ENCODE measurements at regions not wholly inside any gene's neighbourhood (a gene's known extent, or its start where the extent isn't known, plus 50 kb on each side); places are given as distances from the start of the nearest gene placed in this dataset.

DNA sequence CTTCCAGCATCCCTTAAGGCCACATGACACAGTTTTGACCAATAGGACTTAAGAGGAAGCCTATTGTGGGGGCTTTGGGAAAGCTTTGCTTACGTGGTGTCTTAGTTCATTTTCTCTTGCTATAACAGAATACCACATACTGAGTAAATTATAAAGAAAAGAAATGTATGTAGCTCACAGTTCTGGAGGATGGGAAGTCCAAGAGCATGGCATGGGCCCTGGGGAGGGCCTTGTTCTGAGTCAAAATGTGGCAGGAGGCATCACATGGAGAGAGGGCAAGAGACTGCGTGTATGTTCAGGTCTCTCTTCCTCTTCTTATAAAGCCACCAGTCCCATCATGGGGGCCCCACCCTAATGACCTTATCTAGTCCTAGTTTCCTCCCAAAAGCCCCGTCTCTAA is 68.6 kb upstream of the CPEB4 start:
- Histone ChIP-seq H3K36me3 (ENCODE audit: control insufficient read depth in 1 of 2, insufficient read depth in 2 of 2, low read length in 2 of 2) (no peaks in the 10 kb centered on the region), H3K9me3 (ENCODE audit: control insufficient read depth in 1 of 2, low read length in 2 of 2) (peaks cover 0 to 5% of the 10 kb centered on the region in 2 donors), H3K4me3 (ENCODE audit: low read depth in 1 of 2, low read length in 2 of 2) (no peak overlapping the region)

DNA sequence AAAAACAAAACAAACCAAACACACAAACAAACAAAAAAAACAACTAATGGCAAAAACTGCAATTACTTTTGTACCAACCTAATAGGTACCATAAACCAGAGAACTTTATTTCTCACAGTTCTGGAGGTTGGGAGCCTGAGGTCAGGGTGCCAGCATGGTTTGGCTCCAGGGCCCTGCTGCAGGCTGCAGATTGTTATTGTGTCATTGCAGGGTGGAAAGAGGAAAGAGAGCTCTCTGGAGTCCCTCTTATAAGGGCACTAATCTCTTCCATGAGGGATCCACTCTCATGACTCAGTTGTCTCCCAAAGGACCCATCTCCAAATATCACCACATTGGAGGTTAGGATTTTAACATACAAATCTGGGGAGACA is 64.9 kb upstream of the CPEB4 start:
- peaks cover 5% of the 10 kb centered on the region in 2 donors for H3K9me3 ChIP-seq (ENCODE audit: control insufficient read depth in 1 of 2, low read length in 2 of 2)
- H3K36me3 ChIP-seq (ENCODE audit: control insufficient read depth in 1 of 2, insufficient read depth in 2 of 2, low read length in 2 of 2), result no peaks in the 10 kb centered on the region
- no peaks in the 10 kb centered on the region for H3K27me3 ChIP-seq (ENCODE audit: low read depth, low read length)
- H3K27ac ChIP-seq (ENCODE audit: low read length), result no peak overlapping the region
- no peak overlapping the region for H3K4me3 ChIP-seq (ENCODE audit: low read depth in 1 of 2, low read length in 2 of 2)
- H3K4me1 ChIP-seq (ENCODE audit: control insufficient read depth in 1 of 2, insufficient read depth in 2 of 2, low read length in 2 of 2), result no peaks in the 10 kb centered on the region

More for the DNA sequence above, 68.6 kb upstream of the CPEB4 start:
- H3K4me1 ChIP-seq (ENCODE audit: control insufficient read depth in 1 of 2, insufficient read depth in 2 of 2, low read length in 2 of 2), result no peaks in the 10 kb centered on the region
- no peaks in the 10 kb centered on the region for H3K27me3 ChIP-seq (ENCODE audit: low read depth, low read length)
- no peak overlapping the region for H3K27ac ChIP-seq (ENCODE audit: low read length)

DNA sequence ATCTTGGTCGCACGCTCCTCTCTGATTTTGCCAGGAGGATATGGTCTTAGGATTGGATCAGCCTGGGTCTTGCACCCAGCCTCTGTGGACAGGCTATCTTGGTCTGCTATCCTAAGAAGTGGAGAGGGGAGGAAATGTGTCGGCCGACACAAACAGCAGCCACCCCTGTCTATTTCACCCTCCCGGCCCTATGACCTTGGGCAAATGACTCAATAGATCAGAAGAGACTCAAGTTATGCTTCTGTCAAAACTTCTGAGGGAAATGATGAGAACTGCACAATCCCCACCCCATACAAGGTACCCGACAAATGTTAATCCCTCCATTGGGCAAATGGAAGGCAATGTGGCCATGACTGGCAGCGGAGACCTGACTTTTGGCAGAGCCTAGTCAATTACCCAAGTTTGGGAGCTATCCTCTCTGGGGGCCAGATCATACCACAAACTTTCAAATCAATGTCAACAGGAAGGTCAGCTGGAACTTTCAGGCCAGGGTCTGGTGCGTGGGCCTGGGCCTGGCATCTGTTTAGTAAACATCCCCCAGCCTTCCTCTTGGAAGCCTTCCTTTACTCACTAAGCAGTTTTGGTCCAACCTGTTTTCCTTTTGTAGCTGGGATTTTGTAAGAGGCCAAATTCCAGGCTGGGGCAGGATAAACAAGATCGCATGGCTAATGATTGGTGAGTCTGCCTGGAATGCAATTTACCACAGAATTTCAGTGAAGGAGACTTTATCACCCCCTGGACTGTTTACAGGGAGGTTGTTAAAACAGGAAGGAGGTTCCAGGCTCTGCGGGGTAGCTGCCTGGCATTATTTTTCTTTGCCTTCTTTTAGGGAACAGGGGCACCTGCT is 64.2 kb upstream of the CPEB4 start:
- H3K4me3 ChIP-seq (ENCODE audit: low read depth in 1 of 2, low read length in 2 of 2), result no peak overlapping the region
- H3K27ac ChIP-seq (ENCODE audit: low read length), result peak overlapping the region; percentile 26
- H3K4me1 ChIP-seq (ENCODE audit: control insufficient read depth in 1 of 2, insufficient read depth in 2 of 2, low read length in 2 of 2), result no peaks in the 10 kb centered on the region
- H3K36me3 ChIP-seq (ENCODE audit: control insufficient read depth in 1 of 2, insufficient read depth in 2 of 2, low read length in 2 of 2), result no peaks in the 10 kb centered on the region
- H3K9me3 ChIP-seq (ENCODE audit: control insufficient read depth in 1 of 2, low read length in 2 of 2), result peaks cover 5 to 6% of the 10 kb centered on the region in 2 donors
- H3K27me3 ChIP-seq (ENCODE audit: low read depth, low read length), result no peaks in the 10 kb centered on the region

DNA sequence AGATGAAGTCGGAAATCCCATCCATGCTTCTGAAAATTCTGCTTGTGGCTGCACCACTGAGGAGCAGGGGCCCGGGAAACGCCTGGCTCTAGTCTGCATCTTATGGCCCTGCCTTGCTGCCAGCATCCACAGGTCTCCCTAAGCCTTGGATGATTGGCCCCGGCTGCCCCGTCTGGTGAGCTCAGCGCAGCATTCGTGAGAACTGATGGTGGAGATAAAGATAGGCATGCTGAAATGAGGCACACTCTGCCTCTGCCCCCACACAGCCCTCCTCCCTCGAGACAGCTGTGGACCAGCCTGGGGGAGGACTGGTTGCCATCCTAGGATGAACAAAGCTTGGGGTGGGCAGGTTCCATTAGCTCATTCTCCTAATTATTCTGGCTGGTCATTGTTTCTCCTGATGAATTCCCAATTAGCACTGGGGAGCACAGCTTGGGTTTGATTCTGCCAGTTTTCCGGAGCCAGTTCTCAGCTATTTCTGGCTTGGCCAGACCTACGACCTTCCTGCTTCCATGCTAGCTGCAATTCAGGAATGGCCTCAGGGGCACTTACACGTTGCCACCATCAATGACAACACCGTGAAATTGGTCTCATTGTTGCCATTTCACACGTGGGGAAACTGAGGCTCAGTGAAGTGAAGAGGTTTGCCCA is 62.8 kb upstream of the CPEB4 start:
- Histone ChIP-seq H3K9me3 (ENCODE audit: control insufficient read depth in 1 of 2, low read length in 2 of 2) (peaks cover 0 to 6% of the 10 kb centered on the region in 2 donors), H3K27ac (ENCODE audit: low read length) (no peak overlapping the region), H3K4me1 (ENCODE audit: control insufficient read depth in 1 of 2, insufficient read depth in 2 of 2, low read length in 2 of 2) (no peaks in the 10 kb centered on the region), H3K27me3 (ENCODE audit: low read depth, low read length) (no peaks in the 10 kb centered on the region), H3K36me3 (ENCODE audit: control insufficient read depth in 1 of 2, insufficient read depth in 2 of 2, low read length in 2 of 2) (no peaks in the 10 kb centered on the region), H3K4me3 (ENCODE audit: low read depth in 1 of 2, low read length in 2 of 2) (no peak overlapping the region)

DNA sequence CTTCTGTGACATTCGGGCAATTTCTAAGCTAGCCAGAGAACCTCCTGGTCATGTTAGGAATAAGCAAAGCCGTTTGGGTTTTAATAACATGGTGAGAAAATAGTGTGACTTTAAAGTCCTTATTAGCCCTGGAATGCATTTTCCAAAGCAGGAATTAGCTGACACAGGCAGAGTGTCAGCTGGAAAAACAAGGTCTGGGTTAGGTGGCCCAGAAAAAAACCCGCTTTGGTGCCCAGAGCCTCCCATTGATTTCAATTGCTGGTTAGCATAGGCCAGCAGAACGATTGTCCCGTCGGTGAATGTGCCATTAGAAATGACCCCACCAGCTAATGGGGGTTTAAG is 62.1 kb upstream of the CPEB4 start:
- H3K27ac ChIP-seq (ENCODE audit: low read length), result no peak overlapping the region
- no peak overlapping the region for H3K4me3 ChIP-seq (ENCODE audit: low read depth in 1 of 2, low read length in 2 of 2)
- no peaks in the 10 kb centered on the region for H3K36me3 ChIP-seq (ENCODE audit: control insufficient read depth in 1 of 2, insufficient read depth in 2 of 2, low read length in 2 of 2)
- no peaks in the 10 kb centered on the region for H3K27me3 ChIP-seq (ENCODE audit: low read depth, low read length)
- no peaks in the 10 kb centered on the region for H3K4me1 ChIP-seq (ENCODE audit: control insufficient read depth in 1 of 2, insufficient read depth in 2 of 2, low read length in 2 of 2)
- H3K9me3 ChIP-seq (ENCODE audit: control insufficient read depth in 1 of 2, low read length in 2 of 2), result peaks cover 0 to 6% of the 10 kb centered on the region in 2 donors

DNA sequence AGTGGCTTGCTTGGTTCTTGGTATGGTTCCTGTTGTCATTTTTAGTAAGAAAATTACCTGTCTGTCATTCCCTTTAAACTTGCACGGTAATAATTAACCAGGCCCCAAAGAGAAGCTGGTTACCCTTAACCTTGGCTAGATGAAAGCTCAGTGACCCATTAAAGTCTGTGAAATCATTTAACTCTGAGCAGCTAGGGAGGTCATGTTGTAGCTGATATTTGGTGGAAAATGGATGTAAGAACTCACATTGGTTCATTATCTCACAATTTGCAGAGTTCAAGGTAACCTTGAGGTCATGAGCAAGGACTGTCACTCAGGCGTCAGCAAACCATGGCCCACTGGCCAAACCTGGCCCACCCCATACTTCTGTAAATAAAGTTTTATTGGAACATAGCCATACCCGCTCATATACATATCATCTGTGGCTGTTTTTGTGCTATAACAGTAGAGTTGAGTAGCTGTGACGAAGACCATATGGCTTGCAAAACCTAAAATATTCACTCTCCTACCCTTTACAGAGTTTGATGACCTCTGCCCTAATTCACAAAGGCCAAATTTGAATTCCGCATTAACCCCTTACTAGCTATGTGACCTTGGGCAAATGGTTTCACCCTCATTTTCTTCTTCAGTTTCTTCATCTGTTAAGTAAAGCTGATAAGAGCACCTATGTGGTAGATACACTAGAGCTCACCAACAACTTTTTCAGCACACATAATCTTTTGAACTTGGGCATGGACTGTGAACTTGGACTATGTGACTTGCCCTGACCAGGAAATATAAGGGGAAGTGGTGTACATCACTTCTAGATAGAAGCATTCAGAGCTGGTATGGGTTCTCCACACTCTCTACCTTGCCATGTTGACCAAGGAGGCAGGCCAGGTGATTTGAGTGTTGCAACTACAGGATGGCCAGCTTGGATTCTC is 61.5 kb upstream of the CPEB4 start:
- H3K27me3 ChIP-seq (ENCODE audit: low read depth, low read length), result no peaks in the 10 kb centered on the region
- peaks cover 0 to 6% of the 10 kb centered on the region in 2 donors for H3K9me3 ChIP-seq (ENCODE audit: control insufficient read depth in 1 of 2, low read length in 2 of 2)
- no peak overlapping the region for H3K27ac ChIP-seq (ENCODE audit: low read length)
- H3K4me3 ChIP-seq (ENCODE audit: low read depth in 1 of 2, low read length in 2 of 2), result no peak overlapping the region
- H3K4me1 ChIP-seq (ENCODE audit: control insufficient read depth in 1 of 2, insufficient read depth in 2 of 2, low read length in 2 of 2), result no peaks in the 10 kb centered on the region
- no peaks in the 10 kb centered on the region for H3K36me3 ChIP-seq (ENCODE audit: control insufficient read depth in 1 of 2, insufficient read depth in 2 of 2, low read length in 2 of 2)

DNA sequence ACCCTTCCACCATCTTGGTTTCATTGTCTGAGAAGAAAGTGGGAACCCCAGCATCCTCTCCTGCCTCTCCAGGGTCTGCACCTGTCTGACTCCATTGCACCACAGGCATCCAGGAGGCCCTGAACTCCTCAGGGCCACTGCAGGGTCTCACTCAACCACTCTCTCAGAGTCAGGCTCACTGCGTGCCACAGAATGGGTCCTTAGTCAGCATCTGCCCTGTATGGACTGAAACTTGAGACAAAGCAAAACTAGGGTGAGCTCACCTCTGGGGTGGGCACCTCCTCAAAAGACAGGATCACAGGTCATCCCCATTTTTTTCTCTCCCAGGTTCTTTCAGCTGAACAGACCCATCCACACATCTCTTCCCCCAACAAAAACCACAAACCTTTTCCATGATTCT is 59.2 kb upstream of the CPEB4 start:
- no peaks in the 10 kb centered on the region for H3K36me3 ChIP-seq (ENCODE audit: control insufficient read depth in 1 of 2, insufficient read depth in 2 of 2, low read length in 2 of 2)
- no peak overlapping the region for H3K27ac ChIP-seq (ENCODE audit: low read length)
- no peaks in the 10 kb centered on the region for H3K27me3 ChIP-seq (ENCODE audit: low read depth, low read length)
- H3K9me3 ChIP-seq (ENCODE audit: control insufficient read depth in 1 of 2, low read length in 2 of 2), result peaks cover 0 to 6% of the 10 kb centered on the region in 2 donors
- no peaks in the 10 kb centered on the region for H3K4me1 ChIP-seq (ENCODE audit: control insufficient read depth in 1 of 2, insufficient read depth in 2 of 2, low read length in 2 of 2)
- H3K4me3 ChIP-seq (ENCODE audit: low read depth in 1 of 2, low read length in 2 of 2), result no peak overlapping the region

DNA sequence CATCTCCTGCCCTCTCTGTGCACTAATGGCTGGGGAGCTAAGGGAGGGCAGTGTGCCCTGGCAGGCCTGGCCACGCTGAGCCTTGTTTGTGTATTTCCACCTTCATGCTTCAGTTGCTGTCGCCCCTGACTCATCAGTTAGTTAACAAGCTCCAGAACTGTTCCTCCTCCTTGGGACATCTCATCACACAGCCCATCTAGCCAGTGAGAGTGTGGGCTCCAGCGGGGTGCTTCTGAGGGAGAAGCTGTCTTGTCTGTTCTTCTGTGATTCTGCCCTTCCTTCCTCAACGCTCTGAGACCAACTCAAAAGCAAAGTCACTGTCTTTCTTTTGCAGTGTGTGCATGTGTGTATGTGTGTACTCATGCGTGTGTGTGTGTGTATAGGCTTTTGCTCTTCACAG is 58.3 kb upstream of the CPEB4 start:
- Histone ChIP-seq H3K9me3 (ENCODE audit: control insufficient read depth in 1 of 2, low read length in 2 of 2) (peaks cover 0 to 6% of the 10 kb centered on the region in 2 donors), H3K4me1 (ENCODE audit: control insufficient read depth in 1 of 2, insufficient read depth in 2 of 2, low read length in 2 of 2) (no peaks in the 10 kb centered on the region), H3K36me3 (ENCODE audit: control insufficient read depth in 1 of 2, insufficient read depth in 2 of 2, low read length in 2 of 2) (no peaks in the 10 kb centered on the region), H3K27ac (ENCODE audit: low read length) (no peak overlapping the region), H3K4me3 (ENCODE audit: low read depth in 1 of 2, low read length in 2 of 2) (no peak overlapping the region), H3K27me3 (ENCODE audit: low read depth, low read length) (no peaks in the 10 kb centered on the region)

DNA sequence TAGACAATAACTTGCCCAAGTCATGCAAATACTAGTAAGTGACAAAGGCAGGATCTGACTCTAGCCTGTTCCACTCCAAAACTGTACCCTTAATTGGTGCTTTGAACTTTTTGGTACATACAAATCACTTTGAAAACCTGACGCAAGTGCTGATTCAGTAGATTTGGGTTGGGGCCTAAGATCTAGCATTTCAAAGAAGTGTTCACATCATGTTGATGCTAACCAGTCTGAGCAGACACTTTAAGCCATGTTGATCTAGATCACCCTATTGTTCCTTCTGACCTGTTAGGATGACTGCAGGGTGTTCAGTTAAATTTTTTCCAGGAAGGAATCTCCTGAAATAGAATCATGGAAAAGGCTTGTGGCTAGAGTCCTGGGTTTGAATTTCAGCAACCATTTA is 57.7 kb upstream of the CPEB4 start:
- H3K9me3 ChIP-seq (ENCODE audit: control insufficient read depth in 1 of 2, low read length in 2 of 2), result peaks cover 0 to 6% of the 10 kb centered on the region in 2 donors
- no peaks in the 10 kb centered on the region for H3K36me3 ChIP-seq (ENCODE audit: control insufficient read depth in 1 of 2, insufficient read depth in 2 of 2, low read length in 2 of 2)
- no peaks in the 10 kb centered on the region for H3K27me3 ChIP-seq (ENCODE audit: low read depth, low read length)
- H3K4me1 ChIP-seq (ENCODE audit: control insufficient read depth in 1 of 2, insufficient read depth in 2 of 2, low read length in 2 of 2), result no peaks in the 10 kb centered on the region
- no peak overlapping the region for H3K27ac ChIP-seq (ENCODE audit: low read length)
- H3K4me3 ChIP-seq (ENCODE audit: low read depth in 1 of 2, low read length in 2 of 2), result no peak overlapping the region

DNA sequence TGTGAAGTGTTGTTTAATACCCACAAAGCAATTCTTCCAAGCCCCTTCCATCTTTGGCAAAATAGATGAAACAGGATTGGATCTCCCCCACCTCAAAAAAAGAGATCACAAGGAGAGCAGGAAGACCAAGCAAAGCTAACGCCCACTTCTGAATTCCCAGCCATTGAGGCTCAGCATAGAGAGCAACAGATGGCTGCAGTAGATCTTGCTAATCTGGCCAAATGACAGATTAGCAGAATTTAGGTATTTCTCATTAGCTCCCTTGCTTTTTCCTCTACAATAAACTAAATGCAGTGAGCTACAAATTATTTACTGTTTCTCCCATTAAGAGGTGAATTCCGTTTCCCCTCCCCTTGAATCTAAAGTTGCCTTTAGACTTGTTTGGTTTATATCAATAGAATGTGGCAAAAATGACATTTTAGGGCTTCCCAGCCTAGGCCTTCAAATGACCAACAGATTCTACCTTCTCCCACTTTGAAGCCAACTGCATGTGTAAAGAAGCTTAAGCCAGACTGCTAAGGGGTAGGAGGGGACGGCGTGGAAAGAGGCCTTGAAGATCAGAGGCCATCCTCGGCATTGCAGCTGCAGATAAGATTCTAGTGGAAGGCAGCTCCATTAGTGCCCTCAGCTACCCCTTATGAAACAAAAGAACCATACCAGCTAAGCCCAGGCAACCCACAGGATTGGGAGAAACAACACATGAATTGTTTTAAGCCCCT is 56.8 kb upstream of the CPEB4 start:
- Histone ChIP-seq H3K27me3 (ENCODE audit: low read depth, low read length) (no peaks in the 10 kb centered on the region), H3K27ac (ENCODE audit: low read length) (no peak overlapping the region), H3K36me3 (ENCODE audit: control insufficient read depth in 1 of 2, insufficient read depth in 2 of 2, low read length in 2 of 2) (no peaks in the 10 kb centered on the region), H3K9me3 (ENCODE audit: control insufficient read depth in 1 of 2, low read length in 2 of 2) (peaks cover 0 to 6% of the 10 kb centered on the region in 2 donors), H3K4me1 (ENCODE audit: control insufficient read depth in 1 of 2, insufficient read depth in 2 of 2, low read length in 2 of 2) (no peaks in the 10 kb centered on the region), H3K4me3 (ENCODE audit: low read depth in 1 of 2, low read length in 2 of 2) (no peak overlapping the region)

DNA sequence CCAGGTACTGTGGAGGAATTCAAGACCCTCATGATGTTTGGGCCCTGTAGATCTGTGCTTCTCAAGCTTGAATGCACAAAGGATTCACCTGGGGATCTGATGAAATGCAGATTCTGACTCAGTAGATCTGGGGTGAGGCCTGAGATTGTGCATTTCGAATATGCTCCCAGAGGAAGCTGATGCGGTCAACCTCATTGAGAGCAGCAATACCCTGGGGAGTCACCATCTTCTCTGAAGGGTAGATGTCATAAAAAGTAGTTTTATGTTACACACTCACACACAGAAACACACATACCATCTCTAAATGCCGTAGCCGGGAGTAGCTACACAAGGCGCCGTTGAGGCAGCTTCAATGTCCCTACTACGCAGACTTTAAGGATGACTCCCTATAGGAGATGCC is 55.8 kb upstream of the CPEB4 start:
- H3K4me1 ChIP-seq (ENCODE audit: control insufficient read depth in 1 of 2, insufficient read depth in 2 of 2, low read length in 2 of 2), result no peaks in the 10 kb centered on the region
- H3K4me3 ChIP-seq (ENCODE audit: low read depth in 1 of 2, low read length in 2 of 2), result no peak overlapping the region
- H3K27ac ChIP-seq (ENCODE audit: low read length), result no peak overlapping the region
- H3K27me3 ChIP-seq (ENCODE audit: low read depth, low read length), result no peaks in the 10 kb centered on the region
- peaks cover 0 to 6% of the 10 kb centered on the region in 2 donors for H3K9me3 ChIP-seq (ENCODE audit: control insufficient read depth in 1 of 2, low read length in 2 of 2)
- no peaks in the 10 kb centered on the region for H3K36me3 ChIP-seq (ENCODE audit: control insufficient read depth in 1 of 2, insufficient read depth in 2 of 2, low read length in 2 of 2)

Data from muscle layer of duodenum (tissue), 2 donors.